Osteoblast (primary cell): ENCODE measurements at regions not wholly inside any gene's neighbourhood (a gene's known extent, or its start where the extent isn't known, plus 50 kb on each side); places are given as distances from the start of the nearest gene placed in this dataset.

ENCODE experiments used
- DNase-seq: peaks from one replicate; pipeline ENCODE4 v3.0.0; 2011; ENCODE audit warnings: low spot score, mixed read lengths; ENCODE audit not compliant: insufficient read length; ENCODE audit errors: missing footprints
- H2AFZ ChIP-seq: 2 replicates; pipeline ENCODE4 v1.6.0; 2011; ENCODE audit warnings: mild to moderate bottlenecking, low read length
- H3K27ac ChIP-seq: 2 replicates; pipeline ENCODE4 v1.5.1; 2011; ENCODE audit warnings: mild to moderate bottlenecking, low read depth, low read length, moderate library complexity
- H3K27me3 ChIP-seq: 2 replicates; pipeline ENCODE4 v1.6.0; 2012; ENCODE audit warnings: mild to moderate bottlenecking, control low read depth, inconsistent platforms, low read length, moderate library complexity; ENCODE audit not compliant: insufficient read depth
- H3K36me3 ChIP-seq: 2 replicates; pipeline ENCODE4 v1.5.1; 2011; ENCODE audit warnings: mild to moderate bottlenecking, low read length, control low read depth, moderate library complexity; ENCODE audit not compliant: insufficient read depth
- H3K4me1 ChIP-seq: 2 replicates; pipeline ENCODE4 v1.5.1; 2011; ENCODE audit warnings: mild to moderate bottlenecking, low read length, control low read depth, moderate library complexity; ENCODE audit not compliant: insufficient read depth
- H3K4me2 ChIP-seq: 2 replicates; pipeline ENCODE4 v1.6.0; 2011; ENCODE audit warnings: mild to moderate bottlenecking, low read length; ENCODE audit not compliant: insufficient read depth
- H3K4me3 ChIP-seq: fragments of 200-600 bp; sonication (generic); 3 replicates; pipeline ENCODE4 v1.5.1; 2012; ENCODE audit warnings: mild to moderate bottlenecking, low read length, inconsistent platforms; ENCODE audit not compliant: insufficient read depth
- H3K79me2 ChIP-seq: 2 replicates; pipeline ENCODE4 v1.6.0; 2012; ENCODE audit warnings: mild to moderate bottlenecking, low read length, control low read depth, inconsistent platforms; ENCODE audit not compliant: insufficient read depth
- H3K9me3 ChIP-seq: 2 replicates; pipeline ENCODE4 v1.5.1; 2011; ENCODE audit warnings: low read depth, low read length, control low read depth
- H4K20me1 ChIP-seq: 2 replicates; pipeline ENCODE4 v1.6.0; 2012; ENCODE audit warnings: mild to moderate bottlenecking, low read length, control low read depth; ENCODE audit not compliant: insufficient read depth
- CTCF ChIP-seq: IDR thresholded peaks from 2 replicates; pipeline ENCODE4 v1.5.1; 2011; ENCODE audit warnings: mild to moderate bottlenecking, low read depth, low read length, moderate library complexity; ENCODE audit errors: extremely low read depth

- TF ChIP-seq CTCF: no peak
- no peak for DNase-seq
- Histone ChIP-seq H3K4me2 (no peak overlapping the region), H3K9me3 (no peaks in the 10 kb centered on the region), H3K4me3 (no peak overlapping the region), H2AFZ (no peak overlapping the region), H3K27ac (no peak overlapping the region), H3K4me1 (peaks cover 11% of the 10 kb centered on the region), H3K79me2 (no peaks in the 10 kb centered on the region), H3K27me3 (no peaks in the 10 kb centered on the region), H4K20me1 (no peaks in the 10 kb centered on the region), H3K36me3 (no peaks in the 10 kb centered on the region)
Measured at GRCh38 chr20:33917831-33918525, 75.7 kb upstream of the RALY start.

GRCh38 chr20:33918662-33919061 is 75.0 kb upstream of the RALY start:
- no peak for TF ChIP-seq CTCF
- Histone ChIP-seq H3K79me2 (no peaks in the 10 kb centered on the region), H3K9me3 (no peaks in the 10 kb centered on the region), H3K4me2 (no peak overlapping the region), H4K20me1 (no peaks in the 10 kb centered on the region), H2AFZ (no peak overlapping the region), H3K4me3 (no peak overlapping the region), H3K27ac (no peak overlapping the region), H3K27me3 (no peaks in the 10 kb centered on the region), H3K36me3 (no peaks in the 10 kb centered on the region), H3K4me1 (peaks cover 11% of the 10 kb centered on the region)
- DNase-seq: no peak

GRCh38 chr20:33919653-33920052 is 74.1 kb upstream of the RALY start:
- DNase-seq: no peak

GRCh38 chr20:33922224-33922623 is 71.5 kb upstream of the RALY start:
- peaks cover 2% of the 10 kb centered on the region for H3K27me3 ChIP-seq
- H3K79me2 ChIP-seq: no peaks in the 10 kb centered on the region
- no peak overlapping the region for H2AFZ ChIP-seq
- no peak for DNase-seq
- H4K20me1 ChIP-seq: no peaks in the 10 kb centered on the region
- H3K4me1 ChIP-seq: peaks cover 13% of the 10 kb centered on the region
- H3K4me3 ChIP-seq: no peak overlapping the region
- TF ChIP-seq CTCF: no peak
- H3K4me2 ChIP-seq: no peak overlapping the region
- no peaks in the 10 kb centered on the region for H3K36me3 ChIP-seq
- no peaks in the 10 kb centered on the region for H3K9me3 ChIP-seq
- H3K27ac ChIP-seq: no peak overlapping the region

More at GRCh38 chr20:33919653-33920052, 74.1 kb upstream of the RALY start:
- no peaks in the 10 kb centered on the region for H3K36me3 ChIP-seq
- H2AFZ ChIP-seq: no peak overlapping the region
- H3K4me1 ChIP-seq: peaks cover 7% of the 10 kb centered on the region
- H3K27ac ChIP-seq: no peak overlapping the region
- H4K20me1 ChIP-seq: no peaks in the 10 kb centered on the region
- no peaks in the 10 kb centered on the region for H3K79me2 ChIP-seq
- H3K27me3 ChIP-seq: peaks cover 2% of the 10 kb centered on the region
- no peak overlapping the region for H3K4me2 ChIP-seq
- no peak overlapping the region for H3K4me3 ChIP-seq
- TF ChIP-seq CTCF: no peak
- no peaks in the 10 kb centered on the region for H3K9me3 ChIP-seq
